ENCODE measurements at regions not wholly inside any gene's neighbourhood (a gene's known extent, or its start where the extent isn't known, plus 50 kb on each side); places are given as distances from the start of the nearest gene placed in this dataset.

DNA sequence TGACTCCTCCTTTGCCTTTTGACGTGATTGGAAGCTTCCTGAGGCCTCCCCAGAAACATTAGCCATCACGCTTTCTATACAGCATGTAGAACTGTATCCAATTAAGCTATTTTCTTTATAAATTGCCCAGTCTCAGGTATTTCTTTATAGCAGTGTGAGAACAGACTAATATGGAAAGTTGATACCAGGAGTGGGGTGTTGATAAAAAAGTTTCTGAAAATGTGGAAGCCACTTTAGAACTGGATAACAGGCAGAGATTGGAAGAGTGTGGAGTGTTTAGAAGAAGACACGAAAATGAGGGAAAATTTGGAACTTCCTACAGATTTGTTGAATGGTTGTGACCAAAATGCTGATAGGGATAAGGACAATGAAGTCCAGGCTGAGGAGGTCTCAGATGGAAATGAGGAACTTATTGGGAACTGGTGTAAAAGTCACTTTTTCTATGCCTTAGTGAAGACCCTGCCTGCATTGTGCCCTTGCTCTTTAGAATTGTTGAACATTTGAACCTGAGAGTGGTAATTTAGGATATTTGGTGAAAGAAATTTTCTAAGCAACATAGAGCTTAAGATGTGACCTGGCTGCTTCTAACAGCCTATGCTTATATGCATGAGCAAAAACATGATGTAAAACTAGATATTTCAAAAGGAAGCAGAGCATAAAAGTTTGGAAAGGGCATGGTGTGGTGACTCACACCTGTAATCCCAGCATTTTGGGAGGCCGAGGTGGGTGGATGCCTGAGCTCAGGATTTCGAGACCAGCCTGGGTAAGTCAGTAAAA, 969.7 kb downstream of the DSC3 start:
- Histone ChIP-seq H3K79me1 (ENCODE audit: insufficient read depth, low read depth, low read length, poor library complexity, severe bottlenecking) (no peaks in the 10 kb centered on the region), H4K20me1 (ENCODE audit: control insufficient read depth, insufficient read depth, insufficient read length) (no peaks in the 10 kb centered on the region), H3K4ac (ENCODE audit: low read depth, low read length) (no peak overlapping the region), H3K14ac (ENCODE audit: insufficient read depth, low read length) (no peak overlapping the region), H3K9ac (ENCODE audit: extremely low read depth, insufficient read length, low read length) (no peak overlapping the region), H2BK20ac (ENCODE audit: low read depth, low read length, poor library complexity, severe bottlenecking) (no peak overlapping the region), H3K9me3 (ENCODE audit: control insufficient read depth, low read depth, low read length) (peaks cover 11% of the 10 kb centered on the region), H3K56ac (ENCODE audit: insufficient read length, low read depth, low read length) (no peak overlapping the region), H2BK15ac (ENCODE audit: low read depth, low read length) (no peak overlapping the region), H2BK120ac (ENCODE audit: low read depth, low read length, poor library complexity, severe bottlenecking) (no peak overlapping the region), H3K23me2 (ENCODE audit: insufficient read length, low read depth, low read length, poor library complexity, severe bottlenecking) (no peaks in the 10 kb centered on the region), H3K79me2 (ENCODE audit: insufficient read depth, low read length) (no peaks in the 10 kb centered on the region), H3T11ph (ENCODE audit: low read length) (no peak overlapping the region), H4K8ac (replicated peaks; ENCODE audit: insufficient read length, low read depth, low read length) (no peak overlapping the region), H2AK5ac (ENCODE audit: insufficient read length, low read length) (no peak overlapping the region), H3K27me3 (ENCODE audit: insufficient read depth, low read length) (no peaks in the 10 kb centered on the region), H2BK12ac (ENCODE audit: insufficient read length, low read depth, low read length) (no peak overlapping the region), H4K91ac (ENCODE audit: insufficient read length, low read depth, low read length) (no peak overlapping the region), H3K18ac (ENCODE audit: insufficient read length, low read depth, low read length) (no peak overlapping the region), H3K23ac (ENCODE audit: insufficient read length, low read depth, low read length) (no peak overlapping the region), H3K4me1 (ENCODE audit: insufficient read depth, low read length) (no peaks in the 10 kb centered on the region), H3K27ac (ENCODE audit: insufficient read length, low read depth, low read length) (no peak overlapping the region), H2BK5ac (ENCODE audit: insufficient read length, low read length) (no peak overlapping the region), H4K5ac (ENCODE audit: insufficient read length, low read depth, low read length) (no peak overlapping the region), H2AFZ (ENCODE audit: low read length) (no peak overlapping the region), H3K4me2 (ENCODE audit: insufficient read depth, insufficient read length, low read length) (no peak overlapping the region)
- no CpG with 5 or more reads among the region's 5 CpGs for WGBS (ENCODE audit: extremely low coverage, insufficient read length, low lambda C conversion rate)
- Mint-ChIP-seq H3K9me3 (peaks cover 24 to 25% of the 10 kb centered on the region in 2 experiments), H3K27ac (no peak overlapping the region), H3K27me3 (ENCODE audit: low read depth) (peaks cover 3% of the 10 kb centered on the region; the same call in 1 of the 2 replicates), H3K4me1 (no peaks in the 10 kb centered on the region), H3K36me3 (ENCODE audit: insufficient read depth in 1 of 3, low read depth in 3 of 3) (peaks cover 10 to 18% (median 13%) of the 10 kb centered on the region in 3 experiments), H3K4me3 (no peak overlapping the region)
- no peak for DNase-seq
- TF ChIP-seq, protein P1, sequence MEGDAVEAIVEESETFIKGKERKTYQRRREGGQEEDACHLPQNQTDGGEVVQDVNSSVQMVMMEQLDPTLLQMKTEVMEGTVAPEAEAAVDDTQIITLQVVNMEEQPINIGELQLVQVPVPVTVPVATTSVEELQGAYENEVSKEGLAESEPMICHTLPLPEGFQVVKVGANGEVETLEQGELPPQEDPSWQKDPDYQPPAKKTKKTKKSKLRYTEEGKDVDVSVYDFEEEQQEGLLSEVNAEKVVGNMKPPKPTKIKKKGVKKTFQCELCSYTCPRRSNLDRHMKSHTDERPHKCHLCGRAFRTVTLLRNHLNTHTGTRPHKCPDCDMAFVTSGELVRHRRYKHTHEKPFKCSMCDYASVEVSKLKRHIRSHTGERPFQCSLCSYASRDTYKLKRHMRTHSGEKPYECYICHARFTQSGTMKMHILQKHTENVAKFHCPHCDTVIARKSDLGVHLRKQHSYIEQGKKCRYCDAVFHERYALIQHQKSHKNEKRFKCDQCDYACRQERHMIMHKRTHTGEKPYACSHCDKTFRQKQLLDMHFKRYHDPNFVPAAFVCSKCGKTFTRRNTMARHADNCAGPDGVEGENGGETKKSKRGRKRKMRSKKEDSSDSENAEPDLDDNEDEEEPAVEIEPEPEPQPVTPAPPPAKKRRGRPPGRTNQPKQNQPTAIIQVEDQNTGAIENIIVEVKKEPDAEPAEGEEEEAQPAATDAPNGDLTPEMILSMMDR (conservative IDR thresholded peaks at IDR 0.05) = no peak
